ENCODE measurements at regions not wholly inside any gene's neighbourhood (a gene's known extent, or its start where the extent isn't known, plus 50 kb on each side); places are given as distances from the start of the nearest gene placed in this dataset.

DNA sequence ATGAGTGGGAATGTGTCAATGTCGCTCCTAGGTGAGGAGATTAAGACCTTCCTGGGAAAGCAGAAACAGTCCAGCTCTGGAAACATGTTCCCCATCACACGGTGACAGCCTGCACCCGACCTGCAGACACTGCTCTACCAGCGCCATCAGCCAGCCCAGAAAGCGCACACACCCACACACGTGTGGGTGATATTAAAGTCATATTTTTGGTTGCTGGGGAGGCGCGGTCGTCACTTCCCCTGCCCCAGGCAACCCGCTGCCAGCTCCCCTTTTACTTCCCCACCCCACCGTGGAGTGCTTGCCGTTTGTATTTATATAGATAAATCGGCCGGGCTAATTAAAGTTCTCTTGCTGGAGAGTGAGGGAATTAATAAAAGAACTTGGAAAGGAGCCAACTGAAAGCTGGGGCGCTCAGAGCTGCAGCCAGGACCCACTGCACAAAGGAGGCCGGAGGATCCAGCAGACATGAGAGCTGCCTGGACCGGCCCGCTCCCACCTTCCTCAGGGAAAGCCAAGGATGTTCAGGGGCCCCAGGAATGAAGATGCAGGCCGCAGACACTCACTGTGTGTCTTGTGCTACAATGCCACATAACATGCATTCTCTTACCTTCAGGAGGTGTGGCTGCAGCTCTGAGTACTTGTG is 145.2 kb upstream of the UNC5B start:
- TF ChIP-seq, protein P1, sequence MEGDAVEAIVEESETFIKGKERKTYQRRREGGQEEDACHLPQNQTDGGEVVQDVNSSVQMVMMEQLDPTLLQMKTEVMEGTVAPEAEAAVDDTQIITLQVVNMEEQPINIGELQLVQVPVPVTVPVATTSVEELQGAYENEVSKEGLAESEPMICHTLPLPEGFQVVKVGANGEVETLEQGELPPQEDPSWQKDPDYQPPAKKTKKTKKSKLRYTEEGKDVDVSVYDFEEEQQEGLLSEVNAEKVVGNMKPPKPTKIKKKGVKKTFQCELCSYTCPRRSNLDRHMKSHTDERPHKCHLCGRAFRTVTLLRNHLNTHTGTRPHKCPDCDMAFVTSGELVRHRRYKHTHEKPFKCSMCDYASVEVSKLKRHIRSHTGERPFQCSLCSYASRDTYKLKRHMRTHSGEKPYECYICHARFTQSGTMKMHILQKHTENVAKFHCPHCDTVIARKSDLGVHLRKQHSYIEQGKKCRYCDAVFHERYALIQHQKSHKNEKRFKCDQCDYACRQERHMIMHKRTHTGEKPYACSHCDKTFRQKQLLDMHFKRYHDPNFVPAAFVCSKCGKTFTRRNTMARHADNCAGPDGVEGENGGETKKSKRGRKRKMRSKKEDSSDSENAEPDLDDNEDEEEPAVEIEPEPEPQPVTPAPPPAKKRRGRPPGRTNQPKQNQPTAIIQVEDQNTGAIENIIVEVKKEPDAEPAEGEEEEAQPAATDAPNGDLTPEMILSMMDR (conservative IDR thresholded peaks at IDR 0.05): no peak
- no peak overlapping the region for H3K27ac ChIP-seq

DNA sequence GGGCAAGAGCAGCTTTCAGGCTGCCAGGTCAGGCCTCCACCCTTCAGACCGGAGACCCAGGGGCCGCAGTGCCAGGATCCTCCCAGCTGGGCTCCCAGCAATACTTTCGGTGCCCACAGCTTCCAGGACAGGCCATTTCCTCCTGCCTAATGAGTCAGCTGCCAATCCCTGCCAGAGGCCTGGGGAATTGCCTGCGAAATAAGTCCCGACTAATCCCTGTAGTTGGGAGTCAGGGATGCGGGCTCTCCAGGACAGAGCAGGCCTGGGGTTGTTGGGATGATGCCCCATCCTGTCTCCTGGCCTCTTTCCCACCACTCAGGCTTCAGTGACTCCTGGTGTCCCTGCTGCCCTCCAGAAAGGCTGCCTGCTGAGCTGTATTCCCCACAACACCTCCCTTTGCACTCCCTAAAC is 143.5 kb upstream of the UNC5B start:
- no peak overlapping the region for H3K27ac ChIP-seq
- TF ChIP-seq, protein P1 (conservative IDR thresholded peaks at IDR 0.05): no peak

DNA sequence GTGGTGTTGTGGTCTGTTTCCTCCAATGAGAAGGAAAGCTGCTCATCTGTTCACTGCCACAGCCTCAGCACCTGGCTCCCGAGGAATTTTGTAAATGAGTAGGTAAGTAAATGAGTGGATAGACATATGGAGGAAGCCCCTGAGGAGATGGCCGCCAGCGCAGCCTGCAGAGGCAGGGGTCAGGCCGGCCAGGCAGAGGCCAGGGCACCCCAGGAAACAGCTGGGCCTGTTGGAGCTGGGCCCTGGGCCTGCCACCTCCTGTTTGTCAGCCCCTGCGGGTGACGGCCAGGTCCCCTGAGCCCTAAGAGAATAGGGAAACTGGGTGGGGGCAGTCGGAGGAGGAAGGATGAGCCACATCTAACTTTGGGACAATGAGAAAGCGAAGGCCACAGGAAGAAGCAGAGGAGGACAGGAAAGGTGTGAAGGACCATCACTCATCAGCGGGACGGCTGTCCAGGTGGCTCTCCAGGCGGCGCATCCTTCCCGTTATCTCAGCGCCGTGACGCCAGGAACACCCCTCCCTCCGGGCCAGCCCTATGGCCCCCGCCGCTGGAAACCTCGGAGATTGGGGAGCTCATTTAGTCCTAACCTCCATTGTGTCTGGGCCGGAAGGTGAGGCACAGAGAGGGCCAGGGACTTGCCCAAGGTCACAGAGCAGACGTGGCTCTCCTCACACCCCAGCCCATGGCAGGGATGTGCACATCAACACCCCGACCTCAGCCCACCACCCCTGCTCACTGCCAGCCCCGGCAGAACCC is 142.3 kb upstream of the UNC5B start:
- H3K27ac ChIP-seq: no peak overlapping the region
- TF ChIP-seq, protein P1 (conservative IDR thresholded peaks at IDR 0.05): no peak

DNA sequence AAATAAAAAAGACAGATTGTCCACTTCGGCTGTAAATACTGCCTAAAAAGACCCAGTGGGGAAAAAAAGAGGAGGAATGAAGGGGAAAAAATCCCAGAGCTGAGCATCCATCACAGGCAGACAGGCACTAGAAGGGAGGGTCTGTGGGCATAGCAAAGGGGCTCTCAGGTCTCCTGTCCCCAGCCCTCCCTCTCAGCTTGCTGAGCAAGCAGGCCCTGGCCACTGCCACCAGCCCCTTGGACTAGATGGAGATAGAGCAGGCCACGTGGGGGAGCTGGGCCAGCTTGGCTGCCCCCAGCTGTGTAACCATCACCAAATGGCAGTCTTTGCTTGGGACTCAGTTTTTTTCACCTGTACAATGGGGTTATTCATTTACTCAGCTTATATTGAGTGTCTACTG is 141.6 kb upstream of the UNC5B start:
- H3K27ac ChIP-seq: no peak overlapping the region
- TF ChIP-seq, protein P1 (conservative IDR thresholded peaks at IDR 0.05): no peak

DNA sequence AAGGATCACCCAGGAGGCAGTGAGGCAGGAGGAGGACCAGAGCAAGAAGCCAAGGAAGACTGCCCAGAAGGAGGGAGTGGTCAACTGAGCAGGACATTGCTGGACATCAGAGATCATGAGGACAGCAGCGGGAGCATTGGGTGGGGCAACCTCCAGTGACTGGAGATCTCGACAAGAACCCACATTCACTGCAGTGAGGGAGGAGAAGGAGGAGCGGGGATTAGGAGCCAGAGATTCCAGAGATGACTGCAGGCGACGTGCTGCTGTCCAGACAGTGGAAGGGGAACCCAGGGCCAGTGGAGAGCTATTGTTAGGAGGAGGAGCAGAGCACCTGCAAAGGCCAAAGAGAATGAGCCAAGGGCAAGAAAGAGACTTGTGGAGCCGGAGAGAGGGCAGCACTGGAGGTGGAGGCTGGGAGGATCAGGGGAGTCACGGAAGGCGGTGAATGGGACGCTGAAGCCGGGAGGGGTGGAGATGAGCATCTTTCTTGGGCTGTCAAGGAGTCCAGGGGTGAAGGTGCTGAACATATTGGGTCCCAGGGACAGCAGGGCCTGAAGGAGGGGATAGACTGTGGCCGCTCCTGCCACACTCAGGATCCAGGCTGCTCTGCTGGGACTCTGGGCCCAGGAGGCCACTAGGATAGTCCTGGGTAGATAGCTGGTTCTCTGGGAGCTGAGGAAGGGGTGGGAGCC is 140.1 kb upstream of the UNC5B start:
- no peak overlapping the region for H3K27ac ChIP-seq
- TF ChIP-seq, protein P1 (conservative IDR thresholded peaks at IDR 0.05): no peak

DNA sequence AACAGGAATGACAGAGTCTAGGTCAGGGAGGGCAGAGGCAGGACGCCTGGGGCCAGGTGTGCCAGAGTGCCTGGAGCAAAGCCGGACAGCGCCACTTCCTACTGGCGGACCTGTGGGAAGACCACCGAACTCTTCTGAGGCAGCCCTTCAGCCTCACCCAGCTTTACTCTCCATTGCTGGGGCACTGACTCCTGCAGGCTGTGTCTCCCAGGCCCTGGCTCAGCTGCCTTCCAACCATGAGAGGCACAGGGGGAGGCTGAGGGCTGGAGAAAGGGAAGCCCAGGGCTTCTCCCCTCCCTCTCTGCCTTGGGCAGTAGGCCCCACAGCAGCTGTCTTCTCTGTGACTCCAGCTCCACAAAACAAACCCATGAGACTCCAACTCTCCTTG is 139.6 kb upstream of the UNC5B start:
- TF ChIP-seq, protein P1 (conservative IDR thresholded peaks at IDR 0.05): no peak
- no peak overlapping the region for H3K27ac ChIP-seq

DNA sequence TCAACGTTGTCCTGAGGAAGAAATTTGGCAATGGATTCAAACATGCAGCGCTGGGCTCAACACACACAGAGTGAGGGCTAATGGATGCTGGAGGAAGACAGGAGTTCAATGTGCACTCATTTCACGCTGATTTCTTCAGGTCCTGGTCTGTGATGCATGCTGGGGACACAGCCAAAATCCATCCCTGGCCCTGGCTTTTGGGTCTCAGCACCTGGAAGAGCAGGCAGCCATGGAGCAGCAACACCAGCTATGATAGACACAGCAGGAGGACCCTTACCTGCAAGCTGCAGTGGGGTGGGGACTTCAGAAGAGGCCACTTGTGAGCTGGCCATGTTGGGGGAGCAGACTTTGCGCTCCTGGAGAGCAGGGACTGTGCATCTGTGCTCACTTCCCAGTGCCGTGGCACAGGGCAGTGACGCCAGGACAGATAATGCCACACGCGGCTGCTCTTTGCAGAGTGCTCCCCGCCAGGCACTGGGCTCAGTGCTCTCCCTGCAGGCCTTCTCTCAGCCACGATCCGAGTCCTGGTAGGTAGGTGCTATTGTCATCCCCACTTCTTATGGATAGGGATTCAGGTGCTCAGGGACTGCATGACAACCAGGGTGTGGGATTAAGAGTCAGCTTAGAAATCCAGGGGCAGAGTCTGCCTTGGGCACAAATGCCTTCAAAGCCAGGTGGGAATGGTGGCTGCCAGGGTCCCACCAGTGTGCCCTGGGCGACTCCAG is 138.8 kb upstream of the UNC5B start:
- TF ChIP-seq, protein P1 (conservative IDR thresholded peaks at IDR 0.05): no peak

More for the DNA sequence above, 138.8 kb upstream of the UNC5B start:
- H3K27ac ChIP-seq: no peak overlapping the region
